Parathyroid adenoma (tissue), 2 donors: ENCODE measurements at regions not wholly inside any gene's neighbourhood (a gene's known extent, or its start where the extent isn't known, plus 50 kb on each side); places are given as distances from the start of the nearest gene placed in this dataset.

Experiments
- H2AFZ ChIP-seq: fragments of 300-600 bp; sonication (generic); one replicate; pipeline ENCODE4 v1.7.0; 2017; ENCODE audit warnings: antibody characterized with exemption, mild to moderate bottlenecking
- H3K27ac ChIP-seq: fragments of 300-600 bp; sonication (generic); one replicate; pipeline ENCODE4 v1.7.0; 2017
- H3K27me3 ChIP-seq: fragments of 300-600 bp; sonication (generic); one replicate; pipeline ENCODE4 v1.7.0; 2017; ENCODE audit warnings: low read length; ENCODE audit not compliant: control insufficient read depth, insufficient read depth
- H3K36me3 ChIP-seq: fragments of 300-600 bp; sonication (generic); one replicate; pipeline ENCODE4 v1.7.0; 2017; ENCODE audit warnings: low read length; ENCODE audit not compliant: control insufficient read depth, insufficient read depth
- H3K4me1 ChIP-seq: fragments of 300-600 bp; sonication (generic); one replicate; pipeline ENCODE4 v1.7.0; 2017; ENCODE audit warnings: control low read depth
- H3K4me2 ChIP-seq: fragments of 300-600 bp; sonication (generic); one replicate; pipeline ENCODE4 v1.7.0; 2017; ENCODE audit warnings: low read length
- H3K4me3 ChIP-seq: fragments of 300-600 bp; sonication (generic); one replicate; pipeline ENCODE4 v1.7.0; 2017; ENCODE audit warnings: low read depth, low read length
- H3K79me2 ChIP-seq: fragments of 300-600 bp; sonication (generic); one replicate; pipeline ENCODE4 v1.7.0; 2017; ENCODE audit warnings: control low read depth
- H3K9ac ChIP-seq: fragments of 300-600 bp; sonication (generic); one replicate; pipeline ENCODE4 v1.7.0; 2017; ENCODE audit warnings: mild to moderate bottlenecking
- H3K9me3 ChIP-seq: fragments of 300-600 bp; sonication (generic); one replicate; pipeline ENCODE4 v1.7.0; 2017; ENCODE audit warnings: low read length; ENCODE audit not compliant: control insufficient read depth
- CTCF ChIP-seq: fragments of 300-600 bp; sonication (generic); IDR thresholded peaks from one replicate; pipeline ENCODE4 v1.7.0; 2017; ENCODE audit warnings: antibody characterized with exemption, mild to moderate bottlenecking
- donor health status: primary hyperparathyroidism.

DNA sequence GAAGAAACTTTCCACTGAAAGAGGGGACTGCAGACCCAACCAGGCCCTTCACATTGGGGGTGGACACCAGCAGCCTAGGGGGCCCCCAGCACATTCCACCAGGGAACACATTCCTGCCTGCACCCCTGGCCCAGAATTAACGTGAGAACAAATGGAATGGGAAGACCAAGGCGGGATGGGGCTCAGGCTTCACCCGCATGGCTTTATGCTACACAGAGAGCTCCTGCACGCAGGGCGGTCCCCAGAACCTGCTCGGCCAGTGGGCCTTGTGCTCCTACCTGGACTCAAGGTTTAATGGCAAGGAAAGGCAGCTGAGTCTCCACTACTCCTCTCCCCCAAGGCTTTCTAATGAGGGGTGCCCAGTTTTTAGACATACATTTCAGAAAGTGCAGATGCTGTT, 146.3 kb upstream of the GPR26 start:
- H3K4me1 ChIP-seq = no peaks in the 10 kb centered on the region
- H3K36me3 ChIP-seq = no peaks in the 10 kb centered on the region
- H3K27me3 ChIP-seq = no peaks in the 10 kb centered on the region
- no peaks in the 10 kb centered on the region for H3K79me2 ChIP-seq
- H3K4me3 ChIP-seq = no peak overlapping the region
- TF ChIP-seq CTCF = no peak
- no peak overlapping the region for H3K4me2 ChIP-seq
- no peak overlapping the region for H3K9ac ChIP-seq
- no peak overlapping the region for H3K27ac ChIP-seq
- no peaks in the 10 kb centered on the region for H3K9me3 ChIP-seq
- H2AFZ ChIP-seq = no peak overlapping the region

GRCh38 chr10:123521076-123521475, 145.1 kb upstream of the GPR26 start:
- H3K36me3 ChIP-seq = no peaks in the 10 kb centered on the region
- H2AFZ ChIP-seq = no peak overlapping the region
- H3K4me1 ChIP-seq = no peaks in the 10 kb centered on the region
- H3K27ac ChIP-seq = no peak overlapping the region
- no peaks in the 10 kb centered on the region for H3K79me2 ChIP-seq
- no peak overlapping the region for H3K4me3 ChIP-seq
- H3K9ac ChIP-seq = no peak overlapping the region
- H3K9me3 ChIP-seq = no peaks in the 10 kb centered on the region
- H3K27me3 ChIP-seq = no peaks in the 10 kb centered on the region
- TF ChIP-seq CTCF = no peak
- no peak overlapping the region for H3K4me2 ChIP-seq

DNA sequence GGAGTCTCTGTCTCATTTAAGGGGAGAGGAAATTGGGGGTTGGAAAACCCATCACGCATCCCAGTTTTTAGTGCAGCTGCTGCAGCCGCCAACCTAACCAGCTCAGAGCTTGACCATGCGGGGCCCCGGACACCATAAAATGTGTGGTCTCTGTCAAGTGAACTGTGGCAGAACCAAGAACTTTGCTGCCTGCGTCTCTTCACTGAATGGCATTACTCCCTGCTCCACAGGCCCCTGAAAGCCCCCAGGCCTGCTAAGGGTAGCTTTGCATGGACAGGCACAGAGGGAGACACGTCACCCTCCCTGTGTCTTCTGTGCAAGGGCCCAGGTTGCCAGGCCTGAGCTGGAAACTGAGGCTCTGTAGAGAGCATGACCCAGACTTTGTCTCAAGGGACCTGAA, 144.6 kb upstream of the GPR26 start:
- no peak overlapping the region for H3K4me2 ChIP-seq
- H3K4me1 ChIP-seq = no peaks in the 10 kb centered on the region
- no peak overlapping the region for H3K27ac ChIP-seq
- H3K9ac ChIP-seq = no peak overlapping the region
- H3K79me2 ChIP-seq = no peaks in the 10 kb centered on the region
- H3K9me3 ChIP-seq = no peaks in the 10 kb centered on the region
- no peak for TF ChIP-seq CTCF
- H3K27me3 ChIP-seq = no peaks in the 10 kb centered on the region
- H2AFZ ChIP-seq = no peak overlapping the region
- no peaks in the 10 kb centered on the region for H3K36me3 ChIP-seq
- H3K4me3 ChIP-seq = no peak overlapping the region

DNA sequence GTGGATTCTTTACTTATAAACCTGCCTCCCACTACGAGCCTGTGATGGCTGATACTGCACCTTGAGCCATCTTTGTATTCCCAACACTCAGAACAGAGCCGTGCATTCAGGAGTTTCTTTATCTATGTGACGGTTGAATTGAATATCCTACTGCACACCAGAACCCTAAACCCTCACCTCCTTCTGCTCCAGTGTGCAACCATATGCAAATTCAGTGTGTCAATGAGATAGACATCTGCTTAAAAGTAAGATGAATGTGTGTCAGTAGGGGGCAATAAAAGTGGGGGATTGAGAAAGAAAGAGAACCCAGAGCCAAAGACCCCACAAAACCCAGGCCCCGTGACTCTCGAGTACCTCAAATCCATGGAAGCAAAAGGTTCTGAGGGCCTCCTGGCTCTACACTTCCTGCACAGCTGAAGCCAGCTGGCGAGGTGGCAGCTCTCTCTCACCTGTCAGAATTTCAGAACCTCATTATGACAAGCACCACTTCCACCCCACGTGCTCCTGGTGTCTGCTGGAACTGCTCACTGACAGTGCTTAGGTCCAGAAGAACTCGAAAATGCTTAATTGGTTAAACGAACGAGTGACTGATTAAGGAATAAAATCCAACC, 143.3 kb upstream of the GPR26 start:
- no peaks in the 10 kb centered on the region for H3K79me2 ChIP-seq
- no peak overlapping the region for H3K4me3 ChIP-seq
- no peaks in the 10 kb centered on the region for H3K9me3 ChIP-seq
- no peak overlapping the region for H3K9ac ChIP-seq
- H3K4me1 ChIP-seq = no peaks in the 10 kb centered on the region
- H3K36me3 ChIP-seq = no peaks in the 10 kb centered on the region
- no peak overlapping the region for H3K4me2 ChIP-seq
- H3K27me3 ChIP-seq = no peaks in the 10 kb centered on the region
- no peak overlapping the region for H3K27ac ChIP-seq
- no peak overlapping the region for H2AFZ ChIP-seq
- TF ChIP-seq CTCF = no peak

DNA sequence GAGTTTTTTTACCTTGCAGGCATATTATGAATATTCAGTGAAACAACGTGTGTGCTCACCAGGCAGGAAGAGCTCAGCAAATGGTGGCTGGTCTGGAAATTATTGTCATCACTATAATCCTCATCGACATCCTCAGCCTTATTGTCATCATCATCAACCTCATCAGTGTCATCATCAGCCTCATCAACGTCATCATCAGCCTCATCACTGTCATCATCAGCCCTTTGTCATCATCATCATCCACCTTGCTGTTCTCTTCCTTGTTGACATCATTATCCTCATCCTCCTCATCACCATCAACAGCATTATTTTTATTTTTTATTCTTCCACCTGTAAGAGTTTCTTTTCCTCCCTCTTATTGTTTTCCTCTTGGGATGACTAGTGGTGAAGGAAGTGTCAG, 142.3 kb upstream of the GPR26 start:
- Histone ChIP-seq H3K9ac (no peak overlapping the region), H3K4me2 (no peak overlapping the region), H3K4me1 (no peaks in the 10 kb centered on the region), H3K27me3 (no peaks in the 10 kb centered on the region), H3K27ac (no peak overlapping the region), H2AFZ (no peak overlapping the region), H3K79me2 (no peaks in the 10 kb centered on the region), H3K4me3 (no peak overlapping the region), H3K36me3 (no peaks in the 10 kb centered on the region), H3K9me3 (no peaks in the 10 kb centered on the region)
- no peak for TF ChIP-seq CTCF
